Uterus (tissue), 3 donors: ENCODE measurements at regions not wholly inside any gene's neighbourhood (a gene's known extent, or its start where the extent isn't known, plus 50 kb on each side); places are given as distances from the start of the nearest gene placed in this dataset.

Experiments
- DNase-seq, 2 donors: peaks; one replicate each; pipeline ENCODE4 v3.0.0-alpha.2; 2019 to 2020
- H3K27ac ChIP-seq, 2 donors: fragments of 200-600 bp; sonication (generic); 1 replicate in 1 of 2; 2 replicates in 1 of 2; pipeline ENCODE4 v1.5.1; 2016 to 2018
- H3K27me3 ChIP-seq, 2 donors: fragments of 200-600 bp; sonication (generic); one replicate each; pipeline ENCODE4 v1.5.1; 2018 to 2019; ENCODE audit warnings: control low read depth in 1 of 2
- H3K36me3 ChIP-seq, 2 donors: fragments of 200-600 bp; sonication (generic); one replicate each; pipeline ENCODE4 v1.5.1; 2019; ENCODE audit warnings: control low read depth in 1 of 2
- H3K4me1 ChIP-seq, 2 donors: fragments of 200-600 bp; sonication (generic); one replicate each; pipeline ENCODE4 v1.5.1; 2018 to 2019; ENCODE audit warnings: control low read depth in 1 of 2
- H3K4me3 ChIP-seq, 2 donors: fragments of 200-600 bp; sonication (generic); 1 replicate in 1 of 2; 2 replicates in 1 of 2; pipeline ENCODE4 v1.5.1; 2018 to 2019; ENCODE audit warnings: mild to moderate bottlenecking in 1 of 2
- H3K9me3 ChIP-seq, 2 donors: fragments of 200-600 bp; sonication (generic); one replicate each; pipeline ENCODE4 v1.5.1; 2019; ENCODE audit warnings: control low read depth in 1 of 2
- CTCF ChIP-seq, 4 experiments: fragments of 200-600 bp in 2 of 4; fragments of 450-650 bp in 2 of 4; sonication (generic) in 2 of 4; IDR thresholded peaks; one replicate each; pipeline ENCODE4 v1.5.1; 2016 to 2019; ENCODE audit warnings: antibody characterized with exemption in 4 of 4, mild to moderate bottlenecking in 2 of 4, moderate library complexity in 1 of 4
- POLR2A ChIP-seq, 2 donors: fragments of 450-650 bp; IDR thresholded peaks; one replicate each; pipeline ENCODE4 v1.6.1; 2016; ENCODE audit warnings: antibody characterized with exemption in 2 of 2, mild to moderate bottlenecking in 1 of 2, moderate library complexity in 1 of 2
- intact Hi-C: fragments of 100-400 bp; cut with DNase I; formaldehyde crosslinking; loops from one replicate; pipeline ENCODE4 v1.15.1; 2023; ENCODE audit warnings: low total_unique reads
- donor health status: DM: yes; HTN: yes; CAD: no.

- Histone ChIP-seq H3K4me1 (no peaks in the 10 kb centered on the region), H3K36me3 (no peaks in the 10 kb centered on the region), H3K27me3 (peaks cover 0 to 6% of the 10 kb centered on the region in 2 donors), H3K9me3 (no peaks in the 10 kb centered on the region), H3K27ac (no peak overlapping the region), H3K4me3 (no peak overlapping the region)
- no peak for DNase-seq
- intact Hi-C loops: no loop called here
- TF ChIP-seq POLR2A (IDR thresholded peaks at IDR 0.05) (no peak), CTCF (IDR thresholded peaks at IDR 0.05) (no peak)
Measured at GRCh38 chr2:140057928-140058327, 1277.7 kb upstream of the NXPH2 start.

GRCh38 chr2:140041811-140042210 lies 1261.6 kb upstream of the NXPH2 start:
- no peak for DNase-seq
- Histone ChIP-seq H3K4me3 (no peak overlapping the region), H3K4me1 (no peaks in the 10 kb centered on the region), H3K9me3 (no peaks in the 10 kb centered on the region), H3K27me3 (no peaks in the 10 kb centered on the region), H3K27ac (no peak overlapping the region), H3K36me3 (no peaks in the 10 kb centered on the region)
- intact Hi-C loops: no loop called here
- TF ChIP-seq POLR2A (IDR thresholded peaks at IDR 0.05): no peak
- TF ChIP-seq CTCF (IDR thresholded peaks at IDR 0.05): no peak

- no peak overlapping the region for H3K27ac ChIP-seq
- TF ChIP-seq CTCF (IDR thresholded peaks at IDR 0.05): no peak
- TF ChIP-seq POLR2A (IDR thresholded peaks at IDR 0.05): no peak
- intact Hi-C loops: no loop called here
Measured at GRCh38 chr2:140041239-140041638, 1261.0 kb upstream of the NXPH2 start.

GRCh38 chr2:140033638-140034037 lies 1253.4 kb upstream of the NXPH2 start:
- Histone ChIP-seq H3K27me3 (no peaks in the 10 kb centered on the region), H3K36me3 (no peaks in the 10 kb centered on the region), H3K9me3 (no peaks in the 10 kb centered on the region), H3K4me1 (no peaks in the 10 kb centered on the region), H3K27ac (no peak overlapping the region), H3K4me3 (no peak overlapping the region)
- TF ChIP-seq CTCF (IDR thresholded peaks at IDR 0.05): no peak
- TF ChIP-seq POLR2A (IDR thresholded peaks at IDR 0.05): no peak
- intact Hi-C loops: no loop called here
- DNase-seq: no peak

More at GRCh38 chr2:140041239-140041638, 1261.0 kb upstream of the NXPH2 start:
- Histone ChIP-seq H3K4me1 (no peaks in the 10 kb centered on the region), H3K4me3 (no peak overlapping the region), H3K27me3 (no peaks in the 10 kb centered on the region), H3K36me3 (no peaks in the 10 kb centered on the region), H3K9me3 (no peaks in the 10 kb centered on the region)
- no peak for DNase-seq

GRCh38 chr2:140027966-140028365 lies 1247.8 kb upstream of the NXPH2 start:
- TF ChIP-seq CTCF (IDR thresholded peaks at IDR 0.05): no peak
- no peak for TF ChIP-seq POLR2A (IDR thresholded peaks at IDR 0.05)
- no peak for DNase-seq

More at GRCh38 chr2:140027966-140028365, 1247.8 kb upstream of the NXPH2 start:
- Histone ChIP-seq H3K4me1 (no peaks in the 10 kb centered on the region), H3K36me3 (no peaks in the 10 kb centered on the region), H3K27ac (no peak overlapping the region), H3K4me3 (no peak overlapping the region), H3K27me3 (no peaks in the 10 kb centered on the region), H3K9me3 (no peaks in the 10 kb centered on the region)
- intact Hi-C loops: no loop called here
